ENCODE measurements at regions not wholly inside any gene's neighbourhood (a gene's known extent, or its start where the extent isn't known, plus 50 kb on each side); places are given as distances from the start of the nearest gene placed in this dataset.

- TF ChIP-seq CTCF (conservative IDR thresholded peaks at IDR 0.05 in 1 of 2, IDR thresholded peaks at IDR 0.05 in 1 of 2; ENCODE audit: low read depth in 1 of 2, low read length in 2 of 2) (peak; percentile 73 to 81), EZH2 (IDR thresholded peaks at IDR 0.05; ENCODE audit: low read length, missing control alignments) (no peak)
Measured at GRCh38 chr9:33737811-33738606, 57.4 kb upstream of the PRSS3 start.

Measured in fibroblast of lung (primary cell).